T47D (cell line): ENCODE measurements at regions not wholly inside any gene's neighbourhood (a gene's known extent, or its start where the extent isn't known, plus 50 kb on each side); places are given as distances from the start of the nearest gene placed in this dataset.

ENCODE experiments used
- DNase-seq, 2 experiments: peaks; one replicate each; pipeline versions ENCODE4 v3.0.0 to v3.0.0-alpha.2; 2011 to 2012; ENCODE audit warnings: low read depth in 1 of 2, low spot score in 1 of 2
- JUND ChIP-seq: IDR thresholded peaks from 2 replicates; pipeline ENCODE4 v1.6.1; 2012; ENCODE audit warnings: low read depth
- in situ Hi-C: cut with HindIII; loops from 2 replicates; pipeline ENCODE4 v1.10.0; 2016; ENCODE audit warnings: low sequenced_read_pairs, low pct_unique_long_range_greater_than_20kb

DNA sequence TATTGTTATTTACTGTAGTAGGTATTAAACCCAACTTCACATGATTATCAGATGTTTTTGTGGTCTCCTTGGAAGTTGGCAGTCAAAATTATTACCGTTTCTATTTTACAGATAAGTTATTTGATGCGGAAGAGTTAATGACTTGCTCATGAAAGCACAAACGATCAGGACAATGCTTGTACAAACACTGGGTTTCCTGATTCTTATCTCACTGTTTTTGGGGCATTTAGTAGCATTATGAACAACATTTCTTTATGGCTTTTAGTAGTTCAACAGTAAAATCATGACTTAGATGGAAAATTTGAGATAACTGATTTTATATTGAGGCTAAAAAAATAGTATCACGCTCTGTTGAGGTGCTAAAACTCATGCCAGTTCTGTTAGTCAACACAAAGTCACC lies 361.5 kb upstream of the MBL2 start:
- DNase-seq = no peak
- TF ChIP-seq JUND = no peak
- in situ Hi-C loops = no loop called here

DNA sequence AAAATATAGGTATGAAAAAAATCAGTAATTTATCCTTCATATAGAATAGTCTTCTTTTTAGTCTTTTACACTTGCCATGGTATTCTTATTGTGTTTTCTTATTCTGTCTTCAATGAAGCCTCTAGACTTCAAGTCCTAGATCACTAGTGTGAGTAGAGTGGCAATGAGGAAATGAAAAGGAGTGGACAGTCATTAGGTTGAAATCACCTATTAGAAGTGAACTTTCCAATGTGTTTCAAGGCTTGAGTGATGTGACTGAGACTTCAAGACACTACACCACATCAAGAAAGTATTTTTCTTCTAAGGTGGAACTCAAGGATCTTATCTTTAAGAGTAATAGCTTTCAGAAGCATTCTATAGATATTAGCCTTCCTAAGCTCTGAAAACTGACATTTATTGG lies 357.8 kb upstream of the MBL2 start:
- no peak for DNase-seq
- TF ChIP-seq JUND = no peak
- in situ Hi-C loops = no loop called here

DNA sequence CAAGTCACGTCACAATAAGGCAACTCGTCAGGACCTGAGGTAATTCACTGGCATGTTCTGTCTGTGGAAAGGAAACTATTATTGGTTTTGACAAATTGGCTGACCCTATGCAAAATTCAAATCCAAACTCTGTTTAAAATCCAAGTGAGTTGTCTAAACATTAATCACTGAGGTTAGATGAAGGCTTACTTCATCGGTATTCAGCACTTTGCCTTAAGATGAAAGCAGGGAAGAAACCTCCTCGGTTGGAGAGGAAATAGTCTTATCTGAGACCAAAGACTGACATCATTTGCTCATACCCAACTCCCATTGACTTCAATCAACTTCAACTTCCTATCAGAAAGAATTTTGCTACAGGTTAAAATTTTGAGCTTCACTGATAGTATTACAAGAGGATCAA lies 355.1 kb upstream of the MBL2 start:
- in situ Hi-C loops = no loop called here
- DNase-seq = no peak
- TF ChIP-seq JUND = no peak

DNA sequence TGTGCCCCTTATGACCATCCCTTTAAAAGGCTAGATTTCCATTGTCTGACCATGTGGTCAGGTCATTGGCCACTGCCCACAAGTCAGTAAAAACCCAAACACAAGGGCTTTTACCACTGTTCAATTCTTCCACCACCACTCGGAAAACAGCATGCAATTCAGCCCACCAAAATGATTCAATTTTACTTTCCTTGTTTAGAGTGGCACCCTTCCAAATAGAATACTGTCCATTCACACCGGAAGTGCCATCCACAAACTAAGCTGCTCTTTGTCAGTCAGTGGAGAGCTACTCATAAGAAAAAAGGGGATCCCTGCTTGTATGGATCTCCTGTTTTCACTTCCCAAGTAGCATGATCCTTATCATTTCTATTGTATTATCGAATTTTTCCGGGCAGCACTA lies 350.7 kb upstream of the MBL2 start:
- no peak for DNase-seq
- no peak for TF ChIP-seq JUND
- in situ Hi-C loops = no loop called here

DNA sequence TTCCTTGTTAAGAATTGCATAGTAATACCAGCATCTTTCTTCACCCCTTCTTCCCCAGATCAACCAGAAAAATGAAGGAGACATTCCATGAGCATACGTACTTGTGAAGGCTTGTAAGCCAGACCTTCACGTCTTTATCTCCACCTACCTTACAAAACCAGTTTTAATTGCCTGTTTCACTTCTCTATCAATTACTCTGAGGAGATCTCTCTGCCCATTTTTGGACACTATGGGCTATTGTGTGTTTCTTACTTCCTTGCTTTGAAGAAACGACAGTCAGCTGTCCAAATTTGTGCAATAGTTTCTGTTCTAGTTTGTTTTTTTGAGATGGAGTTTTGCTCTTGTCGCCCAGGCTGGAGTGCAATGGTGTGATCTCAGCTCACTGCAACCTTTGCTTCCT lies 349.7 kb upstream of the MBL2 start:
- in situ Hi-C loops = no loop called here
- no peak for DNase-seq
- TF ChIP-seq JUND = no peak

DNA sequence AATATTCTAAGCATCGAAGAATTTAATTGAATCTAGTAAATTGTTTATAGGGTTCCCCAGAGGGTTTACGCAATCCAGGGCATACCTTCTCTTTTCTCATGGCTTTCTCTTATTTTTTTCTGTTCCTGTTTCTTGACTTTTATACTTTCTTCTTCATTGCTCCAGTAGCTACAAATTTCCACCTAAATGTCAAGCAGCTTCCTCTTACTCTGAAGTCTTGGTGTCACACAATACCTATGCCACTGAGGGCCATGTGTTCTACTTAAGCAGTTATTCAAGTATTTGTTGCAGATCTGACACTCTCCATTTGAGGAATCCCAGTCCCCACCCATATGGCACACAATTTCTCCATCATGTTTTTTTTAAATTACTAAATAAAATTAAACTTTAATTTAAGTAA lies 343.1 kb upstream of the MBL2 start:
- in situ Hi-C loops = no loop called here

DNA sequence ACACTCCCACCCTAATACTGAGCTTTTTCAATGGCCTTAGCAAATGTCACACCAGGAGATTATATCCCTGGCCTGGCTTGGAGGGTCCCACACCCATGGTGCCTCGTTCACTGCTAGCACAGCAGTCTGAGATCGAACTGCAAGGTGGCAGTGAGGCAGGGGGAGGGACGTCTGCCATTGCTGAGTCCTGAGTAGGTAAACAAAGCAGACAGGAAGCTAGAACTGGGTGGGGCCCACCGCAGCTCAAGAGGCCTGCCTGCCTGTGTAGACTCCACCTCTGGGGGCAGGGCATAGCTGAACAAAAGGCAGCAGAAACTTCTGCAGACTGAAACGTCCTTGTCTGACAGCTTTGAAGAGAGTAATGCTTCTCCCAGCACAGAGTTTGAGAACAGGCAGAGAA lies 338.9 kb upstream of the MBL2 start:
- peak in 1 of 2 experiments; percentile 50 for DNase-seq
- no peak for TF ChIP-seq JUND
- in situ Hi-C loops = no loop called here

More for the DNA sequence above, 343.1 kb upstream of the MBL2 start:
- no peak for DNase-seq
- TF ChIP-seq JUND = no peak

DNA sequence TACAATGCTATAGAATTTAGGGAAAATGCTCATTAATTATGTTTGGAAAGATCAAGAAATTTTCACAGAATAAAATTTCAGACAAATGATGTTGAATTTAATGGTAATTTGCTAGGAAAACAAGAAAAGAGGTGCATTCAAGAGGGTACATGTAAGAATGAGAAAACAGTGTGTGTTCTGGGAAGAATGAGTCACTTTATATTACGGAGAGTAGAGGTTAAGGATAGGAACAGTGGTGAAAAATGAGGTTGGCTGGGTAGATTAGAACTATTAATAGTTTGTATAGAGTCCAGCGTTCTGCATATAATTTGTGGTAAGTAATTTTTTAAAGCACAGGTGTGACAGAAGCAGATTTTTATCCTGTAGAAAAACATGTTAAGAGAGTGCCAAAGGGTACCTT lies 336.7 kb upstream of the MBL2 start:
- in situ Hi-C loops = no loop called here
- no peak for DNase-seq
- TF ChIP-seq JUND = no peak

DNA sequence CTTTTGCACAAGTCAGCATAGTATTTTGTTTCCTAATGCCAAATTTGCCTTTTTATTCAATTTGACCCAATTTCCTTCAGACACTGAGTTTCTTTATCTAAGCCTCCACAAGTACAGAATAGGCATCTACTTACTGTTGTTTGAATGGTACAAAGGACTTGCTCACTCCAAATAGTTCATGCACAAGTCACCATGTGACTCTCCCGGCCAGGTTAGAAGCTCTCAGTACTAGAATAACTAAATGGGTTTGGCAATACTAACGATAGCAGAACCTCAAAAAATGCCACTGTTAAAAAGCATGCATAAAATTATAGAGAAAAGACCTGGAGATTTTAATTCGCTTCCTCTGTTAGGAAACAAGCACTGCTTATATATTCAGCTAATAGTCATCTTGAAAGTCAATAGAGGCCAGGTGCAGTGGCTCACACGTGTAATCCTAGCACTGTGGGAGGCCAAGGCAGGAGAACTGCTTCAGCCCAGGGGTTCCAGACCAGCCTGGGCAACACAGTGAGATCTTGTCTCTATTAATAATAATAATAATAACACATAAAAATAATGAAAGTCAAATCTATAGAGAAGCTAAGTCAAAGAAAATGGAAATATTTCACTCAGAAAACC lies 335.8 kb upstream of the MBL2 start:
- in situ Hi-C loops = no loop called here
- TF ChIP-seq JUND = no peak
- no peak for DNase-seq

DNA sequence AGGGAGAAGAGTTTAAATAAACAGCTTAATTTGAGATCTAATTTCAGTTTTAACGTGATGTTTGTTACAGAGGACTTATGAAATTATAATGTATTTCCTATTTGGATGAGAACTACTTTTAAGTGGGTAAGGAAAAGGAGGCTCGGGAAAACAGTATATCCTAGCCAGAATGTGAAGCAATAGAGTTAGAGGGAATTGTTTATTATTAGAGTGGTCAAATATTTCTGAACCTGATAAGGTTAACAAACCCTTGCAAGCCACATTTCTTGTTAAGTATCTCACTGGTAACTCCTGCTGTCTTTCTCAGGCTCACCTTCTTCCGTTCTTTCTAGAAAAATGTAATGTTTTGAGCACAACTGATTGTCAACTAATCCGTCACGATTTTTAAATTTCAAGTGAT lies 335.1 kb upstream of the MBL2 start:
- in situ Hi-C loops = no loop called here
- DNase-seq = no peak
- no peak for TF ChIP-seq JUND

DNA sequence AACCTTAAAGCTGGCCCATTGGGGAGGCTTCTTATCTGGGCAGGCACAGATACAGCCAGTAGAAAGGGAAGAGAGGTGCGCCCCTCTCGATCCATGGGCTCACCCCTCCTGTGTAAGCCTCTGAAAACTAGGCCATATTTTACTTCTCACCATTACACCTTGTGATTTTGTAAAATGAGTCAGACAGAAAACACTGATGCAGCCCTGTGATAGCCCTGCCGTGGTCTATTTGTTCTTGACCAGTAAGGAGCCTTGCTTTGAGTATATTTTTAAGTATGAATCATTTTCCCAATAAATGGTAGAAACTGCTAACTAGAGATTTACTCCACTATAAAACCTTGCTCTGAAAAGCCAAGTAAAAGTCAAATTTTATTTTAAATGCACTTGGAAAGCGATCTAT lies 329.8 kb upstream of the MBL2 start:
- in situ Hi-C loops = no loop called here
- no peak for DNase-seq
- no peak for TF ChIP-seq JUND

DNA sequence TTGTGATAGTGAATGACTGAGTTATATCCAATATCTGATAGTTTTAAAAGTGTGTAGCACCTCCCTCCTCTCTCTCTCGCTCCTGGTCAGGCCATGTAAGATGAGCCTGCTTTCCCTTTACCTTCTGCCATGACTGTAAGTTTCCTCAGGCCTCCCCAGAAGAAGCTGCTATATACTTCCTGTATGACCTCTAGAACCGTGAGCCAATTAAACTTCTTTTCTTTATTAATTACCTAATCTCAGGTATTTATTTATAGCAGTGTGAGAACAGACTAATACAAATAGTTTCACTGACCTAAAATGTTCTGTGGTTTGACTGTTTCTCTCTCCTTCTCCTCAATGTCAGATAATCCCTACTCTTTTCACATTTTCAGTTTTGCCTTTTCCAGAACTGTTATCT lies 321.3 kb upstream of the MBL2 start:
- in situ Hi-C loops = no loop called here
- TF ChIP-seq JUND = no peak

DNA sequence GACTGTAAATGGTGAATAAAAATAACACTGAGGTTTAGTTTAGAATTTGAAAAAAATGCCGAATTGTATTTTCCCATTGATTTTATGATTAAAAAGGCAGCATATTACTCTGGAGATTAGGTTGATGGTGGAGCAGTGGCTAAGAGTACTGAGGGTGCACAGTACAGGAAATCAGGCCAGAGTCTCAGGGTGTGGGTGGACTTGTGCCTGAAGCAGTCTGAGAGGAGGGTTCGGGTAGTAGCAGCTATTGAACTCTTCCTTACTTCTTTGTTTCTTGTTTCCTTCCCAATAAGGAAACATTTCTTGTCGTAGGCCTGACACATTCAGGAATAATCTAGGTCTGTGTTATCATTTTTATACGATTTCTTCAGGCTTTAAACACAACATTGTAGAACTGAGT lies 319.0 kb upstream of the MBL2 start:
- in situ Hi-C loops = no loop called here
- no peak for DNase-seq
- TF ChIP-seq JUND = no peak

More for the DNA sequence above, 321.3 kb upstream of the MBL2 start:
- no peak for DNase-seq

DNA sequence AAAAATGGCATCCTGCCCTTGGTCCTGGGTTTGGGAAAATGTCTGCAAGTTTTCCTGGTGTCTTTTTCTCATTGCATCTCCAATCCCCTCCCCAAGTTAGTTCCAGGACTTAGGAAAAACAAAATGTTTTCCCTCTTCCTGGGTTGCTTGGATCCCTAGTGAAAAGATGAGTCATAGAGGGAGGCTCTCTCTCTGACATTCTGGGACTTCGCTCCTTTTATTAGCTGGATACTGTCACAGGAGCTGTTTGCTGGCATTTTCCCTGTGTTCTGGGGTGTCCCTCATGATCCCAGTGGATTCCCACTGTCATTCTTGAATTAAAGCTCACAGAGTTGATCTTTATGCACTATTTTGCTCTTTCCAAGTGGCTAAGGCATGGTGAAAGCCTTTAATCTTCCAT lies 316.4 kb upstream of the MBL2 start:
- TF ChIP-seq JUND = no peak
- in situ Hi-C loops = no loop called here
- no peak for DNase-seq
